GM12878 (cell line): ENCODE measurements at regions not wholly inside any gene's neighbourhood (a gene's known extent, or its start where the extent isn't known, plus 50 kb on each side); places are given as distances from the start of the nearest gene placed in this dataset.

Experiments
- ATAC-seq: fragments of 200-7000 bp; cut with Tn5 transposase; 3 replicates; pipeline ENCODE4 v1.9.1; 2020; ENCODE audit warnings: mild to moderate bottlenecking, moderate library complexity
- BruUV-seq: library from RNA; stranded (reverse); fragments of 400-500 nt; replicated peaks from 2 replicates; lab custom pipeline; 2021; lab: Mats Ljungman, UMichigan
- CTCF ChIA-PET: fragments of 300-600 bp; sonication (Branson Sonifier 250); formaldehyde crosslinking; extraction: SDS; loops from one replicate; lab custom pipeline; 2021; ENCODE audit warnings: inconsistent platforms; lab: Yijun Ruan, JAX
- POLR2A ChIA-PET: fragments of 350-600 bp; formaldehyde crosslinking; extraction: SDS; loops from one replicate; lab custom pipeline; 2021; ENCODE audit warnings: inconsistent platforms; lab: Charles Lee
- RAD21 ChIA-PET: fragments of 300-600 bp; sonication (Branson Sonifier 250); formaldehyde crosslinking; loops from one replicate; lab custom pipeline; 2023; ENCODE audit warnings: antibody characterized with exemption; ENCODE audit not compliant: unreplicated experiment; lab: Charles Lee
- SMC1A ChIA-PET: fragments of 300-600 bp; sonication (Branson Sonifier 250); formaldehyde crosslinking; loops from one replicate; lab custom pipeline; 2023; ENCODE audit not compliant: unreplicated experiment, uncharacterized antibody; lab: Charles Lee
- DNase-seq: peaks from one replicate; pipeline ENCODE4 v3.0.0-alpha.2; 2011; ENCODE audit warnings: low read depth, low spot score
- FAIRE-seq: peaks from 3 replicates; lab custom pipeline; 2011; peaks lifted over from hg19 to GRCh38; lab: Jason Lieb, UNC
- H2AFZ ChIP-seq: 2 replicates; pipeline ENCODE4 v1.6.0; 2011; ENCODE audit warnings: low read depth, low read length, control low read depth; ENCODE audit not compliant: control insufficient read depth
- H3K27ac ChIP-seq: 2 replicates; pipeline ENCODE4 v1.5.1; 2011; ENCODE audit warnings: control low read depth; ENCODE audit not compliant: control insufficient read depth, insufficient read depth
- H3K27me3 ChIP-seq, 2 experiments: replicated peaks in 1 of 2; 2 replicates each; pipeline versions ENCODE4 v1.6.0 to v1.6.1; 2011; ENCODE audit warnings: low read length in 1 of 2; ENCODE audit not compliant: control insufficient read depth in 2 of 2, insufficient read depth in 2 of 2
- H3K36me3 ChIP-seq, 2 experiments: 2 replicates each; pipeline ENCODE4 v1.5.1; 2011; ENCODE audit warnings: low read length in 1 of 2; ENCODE audit not compliant: control insufficient read depth in 2 of 2, insufficient read depth in 2 of 2
- H3K4me1 ChIP-seq: 2 replicates; pipeline ENCODE4 v1.6.1; 2011; ENCODE audit warnings: mild to moderate bottlenecking, low read length, moderate library complexity, mixed read lengths; ENCODE audit not compliant: control insufficient read depth, insufficient read depth
- H3K4me2 ChIP-seq: 2 replicates; pipeline ENCODE4 v1.6.0; 2011; ENCODE audit warnings: control low read depth; ENCODE audit not compliant: control insufficient read depth, insufficient read depth
- H3K4me3 ChIP-seq: fragments of 200-600 bp; sonication (generic); 2 replicates; pipeline ENCODE4 v1.5.1; 2016
- H3K79me2 ChIP-seq: 2 replicates; pipeline ENCODE4 v1.6.0; 2011; ENCODE audit warnings: low read length; ENCODE audit not compliant: control insufficient read depth, insufficient read depth
- H3K9ac ChIP-seq: 2 replicates; pipeline ENCODE4 v1.8.0; 2011; ENCODE audit warnings: low read length, control low read depth, mixed read lengths; ENCODE audit not compliant: control insufficient read depth, insufficient read depth
- H3K9me3 ChIP-seq: replicated peaks from 3 replicates; pipeline ENCODE4 v1.5.1; 2011; ENCODE audit warnings: mild to moderate bottlenecking, low read length; ENCODE audit not compliant: control insufficient read depth, insufficient read depth
- H4K20me1 ChIP-seq: 2 replicates; pipeline ENCODE4 v1.6.0; 2011; ENCODE audit not compliant: control insufficient read depth, insufficient read depth
- BMI1 ChIP-seq: fragments of 450-650 bp; IDR thresholded peaks from 2 replicates; pipeline ENCODE4 v1.6.1; 2016; ENCODE audit warnings: mild to moderate bottlenecking, moderate library complexity, borderline replicate concordance
- ESRRA ChIP-seq: IDR thresholded peaks from 2 replicates; pipeline ENCODE4 v1.6.1; 2012; ENCODE audit warnings: mild to moderate bottlenecking, low read length, improper control_type of control experiment
- LARP7 ChIP-seq: fragments of 450-650 bp; IDR thresholded peaks from 2 replicates; pipeline ENCODE4 v1.6.1; 2017; ENCODE audit warnings: mild to moderate bottlenecking
- TARDBP ChIP-seq: IDR thresholded peaks from 2 replicates; pipeline ENCODE4 v1.6.1; 2016; ENCODE audit warnings: borderline replicate concordance
- WGBS: methylation state at CpG from one replicate; pipeline ENCODE4 v1.1.6; 2016; ENCODE audit warnings: low lambda C conversion rate; ENCODE audit not compliant: insufficient replicate concordance, insufficient coverage; ENCODE audit errors: missing lambda C conversion rate; 5-methylcytosine and 5-hydroxymethylcytosine counted together
- in situ Hi-C: fragments of 300-500 bp; cut with MboI; formaldehyde crosslinking; loops from 9 replicates; pipeline ENCODE4 v1.14.3; 2018; ENCODE audit warnings: mixed read lengths
- intact Hi-C: fragments of 100-400 bp; cut with micrococcal nuclease; formaldehyde crosslinking; loops from one replicate; pipeline ENCODE4 v1.14.2; 2022; ENCODE audit not compliant: unreplicated experiment
- TF ChIP-seq, protein P1 (sequence below): fragments of 150-350 bp; IDR thresholded peaks from 2 replicates; pipeline ENCODE4 v1.6.1; 2014; ENCODE audit warnings: mild to moderate bottlenecking, low read depth, low read length

DNA sequence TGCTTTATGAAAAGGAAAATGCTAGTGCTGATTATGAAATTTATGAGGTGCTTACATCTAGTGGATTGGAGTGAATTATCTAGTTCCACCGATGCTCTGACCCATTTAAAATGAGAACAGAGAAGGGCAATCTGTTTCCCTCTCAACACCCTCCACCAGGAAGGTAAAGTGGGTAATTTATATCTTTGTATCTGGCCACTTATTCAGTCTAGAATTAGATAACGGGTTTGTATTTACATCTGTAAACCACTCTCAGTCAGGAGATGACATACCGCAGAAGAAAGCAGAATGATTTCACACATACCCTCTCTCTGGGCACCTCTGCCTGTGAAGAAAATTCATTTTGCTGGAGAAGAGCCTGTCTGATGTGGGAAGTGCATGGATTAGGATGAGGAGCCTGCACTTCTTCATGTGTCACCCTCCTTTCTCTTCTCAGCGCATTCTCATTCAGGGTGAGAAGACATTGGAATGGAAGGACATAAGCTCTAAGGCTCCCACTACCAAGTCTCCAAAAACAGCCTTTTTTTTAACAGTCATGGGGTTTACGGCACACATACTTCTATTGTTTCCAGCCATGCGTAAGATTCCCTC, 646.7 kb upstream of the SALL1 start:
- FAIRE-seq: no peak
- Histone ChIP-seq H3K4me2 (no peak overlapping the region), H3K36me3 (no peaks in the 10 kb centered on the region), H3K27ac (no peak overlapping the region), H3K9me3 (no peaks in the 10 kb centered on the region), H2AFZ (no peak overlapping the region), H3K27me3 (no peaks in the 10 kb centered on the region), H3K4me3 (no peak overlapping the region), H3K79me2 (no peaks in the 10 kb centered on the region), H4K20me1 (no peaks in the 10 kb centered on the region), H3K4me1 (no peaks in the 10 kb centered on the region), H3K9ac (no peak overlapping the region)
- TF ChIP-seq LARP7 (no peak), TARDBP (no peak)
- TF ChIP-seq, protein P1, sequence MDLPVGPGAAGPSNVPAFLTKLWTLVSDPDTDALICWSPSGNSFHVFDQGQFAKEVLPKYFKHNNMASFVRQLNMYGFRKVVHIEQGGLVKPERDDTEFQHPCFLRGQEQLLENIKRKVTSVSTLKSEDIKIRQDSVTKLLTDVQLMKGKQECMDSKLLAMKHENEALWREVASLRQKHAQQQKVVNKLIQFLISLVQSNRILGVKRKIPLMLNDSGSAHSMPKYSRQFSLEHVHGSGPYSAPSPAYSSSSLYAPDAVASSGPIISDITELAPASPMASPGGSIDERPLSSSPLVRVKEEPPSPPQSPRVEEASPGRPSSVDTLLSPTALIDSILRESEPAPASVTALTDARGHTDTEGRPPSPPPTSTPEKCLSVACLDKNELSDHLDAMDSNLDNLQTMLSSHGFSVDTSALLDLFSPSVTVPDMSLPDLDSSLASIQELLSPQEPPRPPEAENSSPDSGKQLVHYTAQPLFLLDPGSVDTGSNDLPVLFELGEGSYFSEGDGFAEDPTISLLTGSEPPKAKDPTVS: no peak
- no TSS peak for BruUV-seq
- ChIA-PET SMC1A (no interaction called here), CTCF (no interaction called here), POLR2A (no interaction called here), RAD21 (no interaction called here)
- DNase-seq: no peak
- 45% methylated on average over 6 of the region's 6 CpGs for WGBS
- ATAC-seq: no peak
- intact Hi-C loops (no loop called here), in situ Hi-C loops (no loop called here)

DNA sequence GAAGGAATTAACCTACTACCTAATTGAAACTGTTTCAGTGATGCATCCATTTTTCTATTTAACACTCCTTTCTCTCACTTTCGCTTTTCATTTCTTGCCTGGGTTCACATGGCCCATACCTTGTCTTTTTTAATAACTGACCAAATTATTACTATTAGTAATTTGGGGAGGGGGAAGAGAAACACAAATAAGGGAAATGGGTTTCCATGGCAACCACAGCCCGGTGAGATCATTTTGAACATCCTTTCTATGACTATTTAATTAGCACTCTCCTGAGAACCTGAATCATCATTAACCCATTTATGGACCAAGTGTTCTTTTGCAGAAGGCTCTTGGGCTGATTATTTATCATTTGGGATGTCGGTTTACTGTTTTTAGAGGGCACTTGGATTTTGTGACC, 628.2 kb upstream of the SALL1 start:
- no peak overlapping the region for H3K4me2 ChIP-seq
- H3K36me3 ChIP-seq: no peaks in the 10 kb centered on the region
- FAIRE-seq: no peak
- no peaks in the 10 kb centered on the region for H3K4me1 ChIP-seq
- H3K27ac ChIP-seq: no peak overlapping the region
- in situ Hi-C loops: no loop called here
- peak; percentile 52 for TF ChIP-seq BMI1
- TF ChIP-seq ESRRA: no peak
- TF ChIP-seq, all 136 proteins: peak for 1
- ChIA-PET SMC1A (no interaction called here), RAD21 (no interaction called here), POLR2A (no interaction called here), CTCF (no interaction called here)
- no peaks in the 10 kb centered on the region for H4K20me1 ChIP-seq
- no peaks in the 10 kb centered on the region for H3K79me2 ChIP-seq
- H2AFZ ChIP-seq: no peak overlapping the region
- WGBS: 26% methylated on average over 3 of the region's 3 CpGs
- no peaks in the 10 kb centered on the region for H3K9me3 ChIP-seq
- H3K4me3 ChIP-seq: no peak overlapping the region
- intact Hi-C loops: no loop called here
- no peak overlapping the region for H3K9ac ChIP-seq
- no peak for DNase-seq
- BruUV-seq: no TSS peak
- no peaks in the 10 kb centered on the region for H3K27me3 ChIP-seq
- no peak for ATAC-seq
